ENCODE measurements at regions not wholly inside any gene's neighbourhood (a gene's known extent, or its start where the extent isn't known, plus 50 kb on each side); places are given as distances from the start of the nearest gene placed in this dataset.
A peak's percentile ranks its signal among the peaks of the same experiment; 100 is the strongest.

- ATAC-seq (ENCODE audit: insufficient read depth, low read depth) (no peak), DNase-seq (no peak)
- no peaks in the 10 kb centered on the region for H3K9me3 ChIP-seq (ENCODE audit: insufficient read depth, low read length, severe bottlenecking)
- H3K27me3 ChIP-seq (ENCODE audit: insufficient read depth, low read length, poor library complexity): no peaks in the 10 kb centered on the region
- no peaks in the 10 kb centered on the region for H4K20me1 ChIP-seq (ENCODE audit: insufficient read depth, low read length)
- no peaks in the 10 kb centered on the region for H3K4me1 ChIP-seq (ENCODE audit: insufficient read depth, low read length)
- H3K79me2 ChIP-seq (ENCODE audit: insufficient read depth, low read length): no peaks in the 10 kb centered on the region
- H2AFZ ChIP-seq (ENCODE audit: low read depth, low read length): no peak overlapping the region
- TF ChIP-seq, protein P1, sequence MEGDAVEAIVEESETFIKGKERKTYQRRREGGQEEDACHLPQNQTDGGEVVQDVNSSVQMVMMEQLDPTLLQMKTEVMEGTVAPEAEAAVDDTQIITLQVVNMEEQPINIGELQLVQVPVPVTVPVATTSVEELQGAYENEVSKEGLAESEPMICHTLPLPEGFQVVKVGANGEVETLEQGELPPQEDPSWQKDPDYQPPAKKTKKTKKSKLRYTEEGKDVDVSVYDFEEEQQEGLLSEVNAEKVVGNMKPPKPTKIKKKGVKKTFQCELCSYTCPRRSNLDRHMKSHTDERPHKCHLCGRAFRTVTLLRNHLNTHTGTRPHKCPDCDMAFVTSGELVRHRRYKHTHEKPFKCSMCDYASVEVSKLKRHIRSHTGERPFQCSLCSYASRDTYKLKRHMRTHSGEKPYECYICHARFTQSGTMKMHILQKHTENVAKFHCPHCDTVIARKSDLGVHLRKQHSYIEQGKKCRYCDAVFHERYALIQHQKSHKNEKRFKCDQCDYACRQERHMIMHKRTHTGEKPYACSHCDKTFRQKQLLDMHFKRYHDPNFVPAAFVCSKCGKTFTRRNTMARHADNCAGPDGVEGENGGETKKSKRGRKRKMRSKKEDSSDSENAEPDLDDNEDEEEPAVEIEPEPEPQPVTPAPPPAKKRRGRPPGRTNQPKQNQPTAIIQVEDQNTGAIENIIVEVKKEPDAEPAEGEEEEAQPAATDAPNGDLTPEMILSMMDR (IDR thresholded peaks at IDR 0.05; ENCODE audit: borderline replicate concordance, extremely low read depth, low read length, poor library complexity, severe bottlenecking): no peak
- TF ChIP-seq EZH2 (IDR thresholded peaks at IDR 0.05; ENCODE audit: borderline replicate concordance, low read depth, low read length, severe bottlenecking): no peak
- H3K27ac ChIP-seq (ENCODE audit: low read length): no peak overlapping the region
- no peak overlapping the region for H3K9ac ChIP-seq (ENCODE audit: low read depth, low read length)
- no peak overlapping the region for H3K4me3 ChIP-seq (ENCODE audit: low read depth in 1 of 2, low read length in 2 of 2)
- H3K36me3 ChIP-seq (ENCODE audit: insufficient read depth, low read length): no peaks in the 10 kb centered on the region
- no peak overlapping the region for H3K4me2 ChIP-seq (ENCODE audit: insufficient read depth, low read length)
Observed at GRCh38 chr7:33807155-33807530, 98.2 kb upstream of the BMPER start.

DNA sequence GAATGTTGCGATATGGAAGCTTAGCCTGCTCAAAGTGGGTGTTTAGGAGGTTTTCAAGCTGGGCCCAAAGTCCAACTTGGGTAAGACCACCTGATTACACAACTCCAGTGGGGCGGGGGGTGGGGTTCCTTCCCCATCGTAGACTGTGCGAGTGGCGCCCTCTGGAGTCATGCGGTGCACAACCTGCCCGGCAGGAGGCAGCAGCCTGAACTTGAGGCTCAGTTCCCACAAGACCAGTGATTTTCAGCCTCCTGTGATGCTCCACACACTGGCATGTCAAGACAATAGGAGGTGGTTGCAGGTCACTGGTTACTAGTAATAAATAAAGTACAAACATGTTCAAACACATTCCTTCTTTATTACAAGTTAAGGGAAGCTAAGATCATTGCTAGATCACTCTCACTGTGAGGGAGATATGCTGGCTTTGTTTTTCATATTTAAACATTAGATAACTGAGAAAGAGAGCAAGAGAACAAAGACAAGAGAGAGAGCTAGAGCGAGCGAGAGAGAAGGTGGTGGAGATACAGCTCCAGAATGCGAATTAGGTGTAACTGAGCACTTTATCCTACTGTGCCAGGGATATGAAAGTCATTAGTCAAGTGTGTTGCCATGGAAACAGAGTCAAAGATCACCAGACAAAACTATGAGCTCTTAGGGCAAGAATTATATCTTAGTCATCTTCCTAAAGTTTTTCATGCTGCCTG, 97.4 kb upstream of the BMPER start:
- Histone ChIP-seq H3K79me2 (ENCODE audit: insufficient read depth, low read length) (no peaks in the 10 kb centered on the region), H3K36me3 (ENCODE audit: insufficient read depth, low read length) (no peaks in the 10 kb centered on the region), H3K4me1 (ENCODE audit: insufficient read depth, low read length) (no peaks in the 10 kb centered on the region), H3K27me3 (ENCODE audit: insufficient read depth, low read length, poor library complexity) (no peaks in the 10 kb centered on the region), H3K4me2 (ENCODE audit: insufficient read depth, low read length) (no peak overlapping the region), H3K4me3 (ENCODE audit: low read depth in 1 of 2, low read length in 2 of 2) (no peak overlapping the region), H3K9ac (ENCODE audit: low read depth, low read length) (no peak overlapping the region), H2AFZ (ENCODE audit: low read depth, low read length) (no peak overlapping the region), H3K9me3 (ENCODE audit: insufficient read depth, low read length, severe bottlenecking) (no peaks in the 10 kb centered on the region), H3K27ac (ENCODE audit: low read length) (no peak overlapping the region), H4K20me1 (ENCODE audit: insufficient read depth, low read length) (no peaks in the 10 kb centered on the region)
- TF ChIP-seq, protein P1 (IDR thresholded peaks at IDR 0.05; ENCODE audit: borderline replicate concordance, extremely low read depth, low read length, poor library complexity, severe bottlenecking): peak; percentile 51
- no peak for TF ChIP-seq EZH2 (IDR thresholded peaks at IDR 0.05; ENCODE audit: borderline replicate concordance, low read depth, low read length, severe bottlenecking)
- DNase-seq (peak; percentile 12), ATAC-seq (ENCODE audit: insufficient read depth, low read depth) (no peak)

DNA sequence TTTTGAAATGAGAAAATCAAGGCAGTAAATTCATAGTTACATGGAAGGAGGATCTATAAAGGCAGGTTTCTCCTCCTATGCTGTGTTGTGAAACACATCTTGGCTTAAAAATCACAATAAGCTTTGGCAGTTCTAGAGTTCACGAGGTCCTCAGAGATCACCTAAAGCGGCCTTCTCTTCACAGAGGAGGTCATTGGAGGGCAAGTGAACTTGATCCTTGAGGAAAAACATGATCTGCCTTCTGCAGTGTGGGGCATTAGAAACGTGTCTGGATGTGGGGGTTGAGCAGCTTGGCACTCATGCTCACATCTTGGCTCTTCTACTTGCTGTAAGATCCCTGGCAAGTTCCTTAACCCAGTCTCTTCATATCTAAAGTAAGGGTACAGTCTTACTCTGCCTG, 96.1 kb upstream of the BMPER start:
- no peak overlapping the region for H2AFZ ChIP-seq (ENCODE audit: low read depth, low read length)
- no peak for DNase-seq
- H4K20me1 ChIP-seq (ENCODE audit: insufficient read depth, low read length): no peaks in the 10 kb centered on the region
- TF ChIP-seq, protein P1 (IDR thresholded peaks at IDR 0.05; ENCODE audit: borderline replicate concordance, extremely low read depth, low read length, poor library complexity, severe bottlenecking): no peak
- TF ChIP-seq EZH2 (IDR thresholded peaks at IDR 0.05; ENCODE audit: borderline replicate concordance, low read depth, low read length, severe bottlenecking): no peak
- no peaks in the 10 kb centered on the region for H3K9me3 ChIP-seq (ENCODE audit: insufficient read depth, low read length, severe bottlenecking)
- no peak overlapping the region for H3K4me2 ChIP-seq (ENCODE audit: insufficient read depth, low read length)
- H3K36me3 ChIP-seq (ENCODE audit: insufficient read depth, low read length): no peaks in the 10 kb centered on the region
- no peak overlapping the region for H3K4me3 ChIP-seq (ENCODE audit: low read depth in 1 of 2, low read length in 2 of 2)
- ATAC-seq (ENCODE audit: insufficient read depth, low read depth): no peak
- no peaks in the 10 kb centered on the region for H3K4me1 ChIP-seq (ENCODE audit: insufficient read depth, low read length)
- H3K27me3 ChIP-seq (ENCODE audit: insufficient read depth, low read length, poor library complexity): no peaks in the 10 kb centered on the region
- H3K9ac ChIP-seq (ENCODE audit: low read depth, low read length): no peak overlapping the region
- H3K27ac ChIP-seq (ENCODE audit: low read length): no peak overlapping the region
- no peaks in the 10 kb centered on the region for H3K79me2 ChIP-seq (ENCODE audit: insufficient read depth, low read length)
